ENCODE measurements at regions not wholly inside any gene's neighbourhood (a gene's known extent, or its start where the extent isn't known, plus 50 kb on each side); places are given as distances from the start of the nearest gene placed in this dataset.

DNA sequence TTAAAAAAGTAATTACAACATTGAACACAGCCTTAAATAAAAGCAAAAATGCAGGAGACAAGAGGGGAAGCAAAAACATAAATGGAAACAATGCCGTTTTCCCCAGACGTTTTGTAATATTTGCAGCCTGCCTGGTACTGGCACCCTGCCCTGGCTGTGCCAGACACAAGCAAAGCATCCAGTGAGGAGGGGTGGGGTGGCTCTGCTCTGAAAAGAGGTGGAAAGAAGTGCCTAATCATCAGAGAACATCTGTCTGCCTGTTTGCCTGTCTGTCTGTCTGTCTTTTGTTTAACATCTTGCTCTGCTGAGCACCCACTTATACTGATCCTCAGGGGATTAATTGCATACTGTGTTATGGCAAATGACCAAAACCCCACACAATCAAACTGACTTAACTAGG lies 62.7 kb downstream of the C16orf82 start:
- Histone ChIP-seq H3K27me3 (ENCODE audit: control insufficient read depth in 2 of 2, insufficient read depth in 2 of 2, low read length in 2 of 2) (no peaks in the 10 kb centered on the region), H3K9ac (replicated peaks; ENCODE audit: extremely low read depth, insufficient read depth, low read length) (no peak overlapping the region), H3K4me2 (ENCODE audit: insufficient read depth, low read length) (no peak overlapping the region), H3K36me3 (ENCODE audit: control insufficient read depth in 2 of 2, extremely low read depth in 1 of 2, insufficient read depth in 2 of 2, low read length in 2 of 2) (no peaks in the 10 kb centered on the region), H3K4me3 (replicated peaks in 1 of 3; ENCODE audit: insufficient read depth in 1 of 3, low read depth in 1 of 3, low read length in 3 of 3) (no peak overlapping the region), H3K9me3 (replicated peaks; ENCODE audit: control insufficient read depth, insufficient read depth, low read length) (no peaks in the 10 kb centered on the region), H3K79me2 (ENCODE audit: control insufficient read depth, insufficient read depth, low read length) (no peaks in the 10 kb centered on the region), H2AFZ (ENCODE audit: low read depth, low read length) (no peak overlapping the region), H3K4me1 (ENCODE audit: control insufficient read depth, extremely low read depth, insufficient read depth, low read length) (no peaks in the 10 kb centered on the region), H3K27ac (ENCODE audit: insufficient read depth, low read depth, low read length) (no peak overlapping the region), H3K9me1 (replicated peaks; ENCODE audit: control insufficient read depth, extremely low read depth, insufficient read depth, low read length) (no peaks in the 10 kb centered on the region), H4K20me1 (replicated peaks; ENCODE audit: control insufficient read depth, extremely low read depth, insufficient read depth, low read length) (no peaks in the 10 kb centered on the region)
- intact Hi-C loops (cut with micrococcal nuclease) (no loop called here), dilution Hi-C loops (cut with MboI; ENCODE audit: extremely low pct_ligation_motif_present, low sequenced_read_pairs) (no loop called here)
- DNase-seq (ENCODE audit: low read depth, low spot score) (no peak), FAIRE-seq (no peak)
- no TSS peak for BruUV-seq (replicated peaks)
- POLR2A ChIA-PET = no interaction called here
- CTCF ChIA-PET = no interaction called here
- TF ChIP-seq MYC (IDR thresholded peaks at IDR 0.05; ENCODE audit: low read depth, low read length) (no peak), EZH2 (IDR thresholded peaks at IDR 0.05; ENCODE audit: borderline replicate concordance, low read depth, low read length, severe bottlenecking) (no peak), CTCF (IDR thresholded peaks at IDR 0.05; ENCODE audit: extremely low read depth in 1 of 2, insufficient read depth in 1 of 2, low read depth in 1 of 2, low read length in 2 of 2) (no peak), POLR2AphosphoS5 (IDR thresholded peaks at IDR 0.05; ENCODE audit: insufficient read depth, low read depth, low read length) (no peak), GATA2 (IDR thresholded peaks at IDR 0.05; ENCODE audit: insufficient read depth, insufficient read length, low read depth, low read length) (no peak), POLR2A (IDR thresholded peaks at IDR 0.05; ENCODE audit: low read depth, low read length) (no peak), FOS (IDR thresholded peaks at IDR 0.05; ENCODE audit: borderline replicate concordance, insufficient read depth, low read length) (no peak), MAX (IDR thresholded peaks at IDR 0.05; ENCODE audit: insufficient read depth, insufficient read length) (no peak), JUN (IDR thresholded peaks at IDR 0.05; ENCODE audit: borderline replicate concordance, insufficient read depth, insufficient read length, low read depth) (no peak)
